Breast epithelium (tissue), 3 donors: ENCODE measurements at regions not wholly inside any gene's neighbourhood (a gene's known extent, or its start where the extent isn't known, plus 50 kb on each side); places are given as distances from the start of the nearest gene placed in this dataset.

ENCODE experiments used
- POLR2A ChIP-seq: fragments of 450-650 bp; IDR thresholded peaks from one replicate; pipeline ENCODE4 v1.6.1; 2016; ENCODE audit warnings: antibody characterized with exemption, mild to moderate bottlenecking, moderate library complexity
- TF ChIP-seq, protein P1 (sequence below), 3 donors: fragments of 450-650 bp; IDR thresholded peaks; one replicate each; pipeline ENCODE4 v1.5.1; 2016 to 2017; ENCODE audit warnings: antibody characterized with exemption in 3 of 3, mild to moderate bottlenecking in 3 of 3, moderate library complexity in 3 of 3

DNA sequence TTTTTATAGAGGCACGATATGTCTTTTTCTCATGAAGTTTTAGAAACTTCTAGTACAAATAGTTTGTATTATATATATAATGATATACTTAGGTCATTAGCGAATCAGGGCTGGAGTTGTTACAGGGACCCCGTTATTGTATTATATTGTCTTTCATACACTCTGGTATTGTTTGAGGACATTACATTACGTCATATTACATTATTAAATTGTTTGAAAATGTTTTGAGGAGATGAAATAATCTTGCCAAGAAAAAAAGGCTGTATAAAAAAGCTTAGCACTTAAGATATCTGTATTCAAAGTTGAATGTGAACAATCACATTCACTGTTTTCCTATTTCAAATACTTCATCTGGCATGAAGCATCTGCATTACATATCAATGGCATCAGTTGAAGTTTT lies 239.6 kb upstream of the ASCC3 start:
- no peak for TF ChIP-seq POLR2A
- TF ChIP-seq, protein P1, sequence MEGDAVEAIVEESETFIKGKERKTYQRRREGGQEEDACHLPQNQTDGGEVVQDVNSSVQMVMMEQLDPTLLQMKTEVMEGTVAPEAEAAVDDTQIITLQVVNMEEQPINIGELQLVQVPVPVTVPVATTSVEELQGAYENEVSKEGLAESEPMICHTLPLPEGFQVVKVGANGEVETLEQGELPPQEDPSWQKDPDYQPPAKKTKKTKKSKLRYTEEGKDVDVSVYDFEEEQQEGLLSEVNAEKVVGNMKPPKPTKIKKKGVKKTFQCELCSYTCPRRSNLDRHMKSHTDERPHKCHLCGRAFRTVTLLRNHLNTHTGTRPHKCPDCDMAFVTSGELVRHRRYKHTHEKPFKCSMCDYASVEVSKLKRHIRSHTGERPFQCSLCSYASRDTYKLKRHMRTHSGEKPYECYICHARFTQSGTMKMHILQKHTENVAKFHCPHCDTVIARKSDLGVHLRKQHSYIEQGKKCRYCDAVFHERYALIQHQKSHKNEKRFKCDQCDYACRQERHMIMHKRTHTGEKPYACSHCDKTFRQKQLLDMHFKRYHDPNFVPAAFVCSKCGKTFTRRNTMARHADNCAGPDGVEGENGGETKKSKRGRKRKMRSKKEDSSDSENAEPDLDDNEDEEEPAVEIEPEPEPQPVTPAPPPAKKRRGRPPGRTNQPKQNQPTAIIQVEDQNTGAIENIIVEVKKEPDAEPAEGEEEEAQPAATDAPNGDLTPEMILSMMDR (IDR thresholded peaks at IDR 0.05) = no peak
